ENCODE measurements at regions not wholly inside any gene's neighbourhood (a gene's known extent, or its start where the extent isn't known, plus 50 kb on each side); places are given as distances from the start of the nearest gene placed in this dataset.

DNA sequence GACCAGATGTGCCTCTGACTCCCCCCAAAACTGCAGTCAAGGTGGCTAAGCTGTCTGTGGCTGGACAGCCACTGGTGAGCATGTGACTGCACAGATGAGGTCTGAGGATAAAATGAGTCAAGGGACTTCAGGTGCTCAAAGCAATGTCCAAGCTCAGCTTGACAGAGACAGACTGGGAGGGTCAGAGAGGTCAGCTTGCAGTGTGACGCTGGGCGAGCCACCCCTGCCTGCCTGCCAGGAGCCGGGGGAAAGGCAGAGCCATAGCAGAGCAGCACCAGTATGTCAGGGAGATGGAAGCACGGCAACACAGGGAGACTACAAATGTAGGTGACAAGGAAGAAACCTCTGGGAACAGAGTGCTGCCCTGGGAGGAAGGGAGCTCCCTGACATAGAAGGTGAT lies 399.4 kb downstream of the OCA2 start:
- FAIRE-seq, result no peak
- no TSS peak for BruUV-seq (replicated peaks)

DNA sequence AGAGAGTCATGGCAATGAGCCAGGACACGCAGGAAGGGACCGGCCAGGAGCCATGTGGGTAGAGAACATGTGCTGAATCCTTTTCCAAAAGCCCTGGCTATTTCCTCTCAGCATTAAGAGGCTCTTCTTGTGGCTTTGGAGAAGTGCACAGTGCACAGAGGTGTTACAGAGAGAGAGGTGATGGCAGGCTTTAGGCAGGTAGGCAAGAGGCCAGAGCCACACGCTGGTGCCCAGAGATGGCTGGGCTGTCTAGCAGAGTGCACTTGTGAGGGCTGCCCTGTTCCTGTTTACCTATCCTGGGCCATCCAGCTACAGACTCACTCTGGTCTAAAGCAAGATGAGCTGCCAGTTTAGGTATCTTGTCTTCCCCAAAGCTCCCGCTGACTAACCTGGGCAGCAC lies 402.6 kb downstream of the OCA2 start:
- Histone ChIP-seq H3K4me2 (ENCODE audit: low read depth, low read length) (no peak overlapping the region), H2AFZ (ENCODE audit: low read length) (no peak overlapping the region), H3K36me3 (replicated peaks in 1 of 2; ENCODE audit: control insufficient read depth in 1 of 2, insufficient read depth in 2 of 2, low read length in 2 of 2) (no peaks in the 10 kb centered on the region), H3K79me2 (ENCODE audit: insufficient read depth, low read length) (no peaks in the 10 kb centered on the region), H3K9ac (ENCODE audit: insufficient read depth, low read depth, low read length) (no peak overlapping the region), H3K4me1 (ENCODE audit: insufficient read depth, low read length) (no peaks in the 10 kb centered on the region), H4K20me1 (ENCODE audit: insufficient read depth, low read length) (no peaks in the 10 kb centered on the region), H3K27me3 (ENCODE audit: control insufficient read depth in 1 of 2, insufficient read depth in 2 of 2, low read length in 2 of 2) (no peaks in the 10 kb centered on the region), H3K4me3 (replicated peaks in 1 of 3; ENCODE audit: insufficient read depth in 1 of 3, low read depth in 2 of 3, low read length in 3 of 3) (no peak overlapping the region), H3K27ac (ENCODE audit: extremely low read length, insufficient read depth, low read length) (no peak overlapping the region), H3K9me3 (ENCODE audit: low read length) (no peaks in the 10 kb centered on the region; the same call in 1 of the 2 replicates)
- FAIRE-seq (no peak), ATAC-seq (no peak), DNase-seq (ENCODE audit: low spot score) (no peak)
- in situ Hi-C loops (cut with HindIII; ENCODE audit: extremely low pct_ligation_motif_present, low pct_unique_long_range_greater_than_20kb) (no loop called here), intact Hi-C loops (cut with micrococcal nuclease; ENCODE audit: unreplicated experiment) (no loop called here)
- no TSS peak for BruUV-seq (replicated peaks)
- ChIA-PET POLR2A (no interaction called here), CTCF (ENCODE audit: low intra/inter-chr PET ratio, low total read pairs) (no interaction called here)
- no CpG with 5 or more reads among the region's 4 CpGs for WGBS (ENCODE audit: low lambda C conversion rate)
- TF ChIP-seq ZBTB7A (CRISPR knock-in tag; IDR thresholded peaks at IDR 0.05) (no peak), ZFP36L1 (CRISPR knock-in tag; IDR thresholded peaks at IDR 0.05) (no peak), HNF4A (CRISPR knock-in tag; IDR thresholded peaks at IDR 0.05) (no peak), HNRNPL (IDR thresholded peaks at IDR 0.05; ENCODE audit: low read depth, low read length) (no peak), SMAD3 (CRISPR knock-in tag; IDR thresholded peaks at IDR 0.05) (no peak), RELA (CRISPR knock-in tag; IDR thresholded peaks at IDR 0.05) (no peak), PTBP1 (IDR thresholded peaks at IDR 0.05; ENCODE audit: low read depth, low read length, poor library complexity, severe bottlenecking) (no peak), GTF3A (CRISPR knock-in tag; conservative IDR thresholded peaks at IDR 0.05) (no peak), U2AF1 (optimal IDR thresholded peaks at IDR 0.05; ENCODE audit: low read depth, low read length) (no peak), MLLT10 (CRISPR knock-in tag; IDR thresholded peaks at IDR 0.05) (no peak), ZFYVE20 (CRISPR knock-in tag; IDR thresholded peaks at IDR 0.05; ENCODE audit: borderline replicate concordance, low read depth) (no peak)
- TF ChIP-seq, protein P1, sequence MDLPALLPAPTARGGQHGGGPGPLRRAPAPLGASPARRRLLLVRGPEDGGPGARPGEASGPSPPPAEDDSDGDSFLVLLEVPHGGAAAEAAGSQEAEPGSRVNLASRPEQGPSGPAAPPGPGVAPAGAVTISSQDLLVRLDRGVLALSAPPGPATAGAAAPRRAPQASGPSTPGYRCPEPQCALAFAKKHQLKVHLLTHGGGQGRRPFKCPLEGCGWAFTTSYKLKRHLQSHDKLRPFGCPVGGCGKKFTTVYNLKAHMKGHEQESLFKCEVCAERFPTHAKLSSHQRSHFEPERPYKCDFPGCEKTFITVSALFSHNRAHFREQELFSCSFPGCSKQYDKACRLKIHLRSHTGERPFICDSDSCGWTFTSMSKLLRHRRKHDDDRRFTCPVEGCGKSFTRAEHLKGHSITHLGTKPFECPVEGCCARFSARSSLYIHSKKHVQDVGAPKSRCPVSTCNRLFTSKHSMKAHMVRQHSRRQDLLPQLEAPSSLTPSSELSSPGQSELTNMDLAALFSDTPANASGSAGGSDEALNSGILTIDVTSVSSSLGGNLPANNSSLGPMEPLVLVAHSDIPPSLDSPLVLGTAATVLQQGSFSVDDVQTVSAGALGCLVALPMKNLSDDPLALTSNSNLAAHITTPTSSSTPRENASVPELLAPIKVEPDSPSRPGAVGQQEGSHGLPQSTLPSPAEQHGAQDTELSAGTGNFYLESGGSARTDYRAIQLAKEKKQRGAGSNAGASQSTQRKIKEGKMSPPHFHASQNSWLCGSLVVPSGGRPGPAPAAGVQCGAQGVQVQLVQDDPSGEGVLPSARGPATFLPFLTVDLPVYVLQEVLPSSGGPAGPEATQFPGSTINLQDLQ (CRISPR knock-in tag; IDR thresholded peaks at IDR 0.05), result no peak

More for the DNA sequence above, 399.4 kb downstream of the OCA2 start:
- no peak for DNase-seq (ENCODE audit: low spot score)
- no peaks in the 10 kb centered on the region for H3K79me2 ChIP-seq (ENCODE audit: insufficient read depth, low read length)
- in situ Hi-C loops (cut with HindIII; ENCODE audit: extremely low pct_ligation_motif_present, low pct_unique_long_range_greater_than_20kb) (no loop called here), intact Hi-C loops (cut with micrococcal nuclease; ENCODE audit: unreplicated experiment) (no loop called here)
- H3K36me3 ChIP-seq (replicated peaks in 1 of 2; ENCODE audit: control insufficient read depth in 1 of 2, insufficient read depth in 2 of 2, low read length in 2 of 2), result no peaks in the 10 kb centered on the region
- WGBS (ENCODE audit: low lambda C conversion rate), result 0% methylated on average over 4 of the region's 4 CpGs
- POLR2A ChIA-PET, result no interaction called here
- H3K27me3 ChIP-seq (ENCODE audit: control insufficient read depth in 1 of 2, insufficient read depth in 2 of 2, low read length in 2 of 2), result no peaks in the 10 kb centered on the region; a peak in 2 of 5 replicates
- no peak for TF ChIP-seq STAG1 (CRISPR knock-in tag; IDR thresholded peaks at IDR 0.05)
- no peak for TF ChIP-seq NR1H2 (CRISPR knock-in tag; IDR thresholded peaks at IDR 0.05; ENCODE audit: borderline replicate concordance, low read depth)
- TF ChIP-seq ZNF207 (IDR thresholded peaks at IDR 0.05; ENCODE audit: borderline replicate concordance), result no peak
- no peak for TF ChIP-seq CBX1 (IDR thresholded peaks at IDR 0.05; ENCODE audit: low read depth)
- TF ChIP-seq NR0B2 (CRISPR knock-in tag; IDR thresholded peaks at IDR 0.05), result no peak
- no peak for TF ChIP-seq PAWR (CRISPR knock-in tag; IDR thresholded peaks at IDR 0.05; ENCODE audit: borderline replicate concordance)
- TF ChIP-seq MXD4 (CRISPR knock-in tag; IDR thresholded peaks at IDR 0.05), result no peak
- TF ChIP-seq KDM4B (CRISPR knock-in tag; IDR thresholded peaks at IDR 0.05), result no peak
- TF ChIP-seq AKAP8 (CRISPR knock-in tag; IDR thresholded peaks at IDR 0.05), result no peak
- TF ChIP-seq ELF1 (CRISPR knock-in tag; IDR thresholded peaks at IDR 0.05), result no peak
- TF ChIP-seq KAT2B (IDR thresholded peaks at IDR 0.05; ENCODE audit: borderline replicate concordance, low read depth, low read length), result no peak
- no peak for TF ChIP-seq HOXA5 (CRISPR knock-in tag; IDR thresholded peaks at IDR 0.05)
- TF ChIP-seq ZNF549 (CRISPR knock-in tag; IDR thresholded peaks at IDR 0.05), result no peak
- no peak for TF ChIP-seq CEBPG (CRISPR knock-in tag; IDR thresholded peaks at IDR 0.05)
- no peak for TF ChIP-seq KDM2A (CRISPR knock-in tag; IDR thresholded peaks at IDR 0.05; ENCODE audit: borderline replicate concordance, low read depth)
- ATAC-seq, result no peak
- no peak overlapping the region for H3K9ac ChIP-seq (ENCODE audit: insufficient read depth, low read depth, low read length)
- no peak overlapping the region for H3K27ac ChIP-seq (ENCODE audit: extremely low read length, insufficient read depth, low read length)
- H4K20me1 ChIP-seq (ENCODE audit: insufficient read depth, low read length), result no peaks in the 10 kb centered on the region
- H3K4me2 ChIP-seq (ENCODE audit: low read depth, low read length), result no peak overlapping the region
- no peak overlapping the region for H2AFZ ChIP-seq (ENCODE audit: low read length)
- no peaks in the 10 kb centered on the region for H3K9me3 ChIP-seq (ENCODE audit: low read length)
- no peaks in the 10 kb centered on the region for H3K4me1 ChIP-seq (ENCODE audit: insufficient read depth, low read length)
- CTCF ChIA-PET (ENCODE audit: low intra/inter-chr PET ratio, low total read pairs), result no interaction called here
- H3K4me3 ChIP-seq (replicated peaks in 1 of 3; ENCODE audit: insufficient read depth in 1 of 3, low read depth in 2 of 3, low read length in 3 of 3), result no peak overlapping the region

Measured in HepG2 (cell line).